ENCODE measurements at regions not wholly inside any gene's neighbourhood (a gene's known extent, or its start where the extent isn't known, plus 50 kb on each side); places are given as distances from the start of the nearest gene placed in this dataset.

DNA sequence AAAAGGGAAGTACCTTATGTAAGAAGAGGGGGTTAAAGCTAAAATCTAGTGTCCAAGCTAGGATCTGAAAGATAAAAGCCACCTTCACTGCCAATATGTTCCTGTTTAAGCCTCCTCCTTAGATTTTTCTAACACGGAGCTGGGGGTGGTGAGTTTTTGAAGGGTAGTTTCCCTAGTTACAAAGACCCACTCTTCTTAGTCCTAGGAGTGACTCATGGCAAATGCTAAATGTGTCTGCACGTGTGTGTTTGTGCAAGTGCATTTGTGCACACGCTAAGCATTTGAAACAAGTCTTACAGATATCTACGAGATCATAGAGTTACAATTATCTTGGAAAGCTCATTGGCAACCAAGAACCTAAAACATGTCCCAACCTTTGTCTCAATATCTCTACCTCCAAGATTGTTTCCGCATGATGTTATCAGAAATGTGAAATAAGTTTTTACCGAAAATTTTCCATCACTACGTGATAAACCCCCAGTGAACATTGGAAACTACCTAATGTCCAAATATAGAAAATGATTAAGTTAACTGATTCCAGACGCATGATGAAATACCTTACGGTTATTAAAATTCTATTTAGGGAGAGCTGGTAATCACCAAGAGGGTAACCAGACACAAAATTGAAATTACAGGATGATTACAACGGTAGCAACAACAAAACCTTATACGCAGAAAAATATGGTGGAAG is 78.0 kb upstream of the HRH2 start:
- TF ChIP-seq, protein P1, sequence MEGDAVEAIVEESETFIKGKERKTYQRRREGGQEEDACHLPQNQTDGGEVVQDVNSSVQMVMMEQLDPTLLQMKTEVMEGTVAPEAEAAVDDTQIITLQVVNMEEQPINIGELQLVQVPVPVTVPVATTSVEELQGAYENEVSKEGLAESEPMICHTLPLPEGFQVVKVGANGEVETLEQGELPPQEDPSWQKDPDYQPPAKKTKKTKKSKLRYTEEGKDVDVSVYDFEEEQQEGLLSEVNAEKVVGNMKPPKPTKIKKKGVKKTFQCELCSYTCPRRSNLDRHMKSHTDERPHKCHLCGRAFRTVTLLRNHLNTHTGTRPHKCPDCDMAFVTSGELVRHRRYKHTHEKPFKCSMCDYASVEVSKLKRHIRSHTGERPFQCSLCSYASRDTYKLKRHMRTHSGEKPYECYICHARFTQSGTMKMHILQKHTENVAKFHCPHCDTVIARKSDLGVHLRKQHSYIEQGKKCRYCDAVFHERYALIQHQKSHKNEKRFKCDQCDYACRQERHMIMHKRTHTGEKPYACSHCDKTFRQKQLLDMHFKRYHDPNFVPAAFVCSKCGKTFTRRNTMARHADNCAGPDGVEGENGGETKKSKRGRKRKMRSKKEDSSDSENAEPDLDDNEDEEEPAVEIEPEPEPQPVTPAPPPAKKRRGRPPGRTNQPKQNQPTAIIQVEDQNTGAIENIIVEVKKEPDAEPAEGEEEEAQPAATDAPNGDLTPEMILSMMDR (conservative IDR thresholded peaks at IDR 0.05 in 1 of 2, IDR thresholded peaks at IDR 0.05 in 1 of 2; ENCODE audit: extremely low read depth in 1 of 2, insufficient read depth in 1 of 2, low read depth in 1 of 2, low read length in 2 of 2), result no peak
- TF ChIP-seq EZH2 (IDR thresholded peaks at IDR 0.05; ENCODE audit: borderline replicate concordance, low read length), result no peak
